Mucosa of gallbladder (tissue), 1 donor: ENCODE measurements at regions not wholly inside any gene's neighbourhood (a gene's known extent, or its start where the extent isn't known, plus 50 kb on each side); places are given as distances from the start of the nearest gene placed in this dataset.

ENCODE experiments used
- DNase-seq: peaks from one replicate; pipeline ENCODE4 v3.0.0-alpha.2; 2020; ENCODE audit warnings: low spot score
- donor health status: DM: no; HTN: no; CAD: no.

- no peak for DNase-seq
These were observed 710.1 kb upstream of the NRSN1 start for GRCh38 chr6:23415819-23416427.

- DNase-seq, result no peak
These were observed 708.9 kb upstream of the NRSN1 start for GRCh38 chr6:23417133-23417532.

GRCh38 chr6:23418095-23418494, 707.9 kb upstream of the NRSN1 start:
- no peak for DNase-seq

- DNase-seq, result no peak
These were observed 707.0 kb upstream of the NRSN1 start for GRCh38 chr6:23419046-23419445.

- DNase-seq, result no peak
These were observed 705.2 kb upstream of the NRSN1 start for GRCh38 chr6:23420659-23421350.

GRCh38 chr6:23424584-23424983, 701.4 kb upstream of the NRSN1 start:
- no peak for DNase-seq

GRCh38 chr6:23435126-23435525, 690.9 kb upstream of the NRSN1 start:
- no peak for DNase-seq

- no peak for DNase-seq
These were observed 690.2 kb upstream of the NRSN1 start for GRCh38 chr6:23435798-23436197.

GRCh38 chr6:23441808-23442461, 684.1 kb upstream of the NRSN1 start:
- DNase-seq, result no peak

- no peak for DNase-seq
These were observed 680.8 kb upstream of the NRSN1 start for GRCh38 chr6:23445157-23445710.

- no peak for DNase-seq
These were observed 679.5 kb upstream of the NRSN1 start for GRCh38 chr6:23446469-23446967.

GRCh38 chr6:23447731-23448130, 678.3 kb upstream of the NRSN1 start:
- DNase-seq, result no peak

- no peak for DNase-seq
These were observed 677.7 kb upstream of the NRSN1 start for GRCh38 chr6:23448281-23448680.

- DNase-seq, result no peak
These were observed 671.7 kb upstream of the NRSN1 start for GRCh38 chr6:23454080-23454976.

- no peak for DNase-seq
These were observed 670.3 kb upstream of the NRSN1 start for GRCh38 chr6:23455754-23456153.

- no peak for DNase-seq
These were observed 669.6 kb upstream of the NRSN1 start for GRCh38 chr6:23456396-23456795.

GRCh38 chr6:23457321-23457720, 668.7 kb upstream of the NRSN1 start:
- no peak for DNase-seq

GRCh38 chr6:23465912-23466311, 660.1 kb upstream of the NRSN1 start:
- DNase-seq, result no peak

GRCh38 chr6:23477586-23477985, 648.4 kb upstream of the NRSN1 start:
- DNase-seq, result no peak

GRCh38 chr6:23478312-23478711, 647.7 kb upstream of the NRSN1 start:
- no peak for DNase-seq

GRCh38 chr6:23483896-23484295, 642.1 kb upstream of the NRSN1 start:
- no peak for DNase-seq

GRCh38 chr6:23494367-23494766, 631.6 kb upstream of the NRSN1 start:
- no peak for DNase-seq
